ENCODE measurements at regions not wholly inside any gene's neighbourhood (a gene's known extent, or its start where the extent isn't known, plus 50 kb on each side); places are given as distances from the start of the nearest gene placed in this dataset.

GRCh38 chr14:42854061-42854460 lies 1247.4 kb downstream of the LRFN5 start:
- H3K9me3 Mint-ChIP-seq, result peaks cover 3% of the 10 kb centered on the region

GRCh38 chr14:42848652-42849051 lies 1242.0 kb downstream of the LRFN5 start:
- Mint-ChIP-seq H3K27ac (no peak overlapping the region), H3K9me3 (peaks cover 4% of the 10 kb centered on the region), H3K4me3 (no peak overlapping the region), H3K36me3 (ENCODE audit: low read depth) (no peaks in the 10 kb centered on the region), H3K4me1 (no peaks in the 10 kb centered on the region), H3K27me3 (no peaks in the 10 kb centered on the region)
- intact Hi-C loops (cut with micrococcal nuclease), result no loop called here
- no peak for DNase-seq

More at GRCh38 chr14:42854061-42854460, 1247.4 kb downstream of the LRFN5 start:
- Mint-ChIP-seq H3K4me1 (no peaks in the 10 kb centered on the region), H3K27me3 (no peaks in the 10 kb centered on the region), H3K27ac (no peak overlapping the region), H3K4me3 (no peak overlapping the region), H3K36me3 (ENCODE audit: low read depth) (no peaks in the 10 kb centered on the region)
- DNase-seq, result no peak
- intact Hi-C loops (cut with micrococcal nuclease), result no loop called here

GRCh38 chr14:42814817-42815216 lies 1208.1 kb downstream of the LRFN5 start:
- no peaks in the 10 kb centered on the region for H3K27me3 Mint-ChIP-seq
- no peak for DNase-seq
- no peaks in the 10 kb centered on the region for H3K36me3 Mint-ChIP-seq (ENCODE audit: low read depth)
- intact Hi-C loops (cut with micrococcal nuclease), result no loop called here
- no peak overlapping the region for H3K27ac Mint-ChIP-seq
- peaks cover 5% of the 10 kb centered on the region for H3K9me3 Mint-ChIP-seq
- no peak overlapping the region for H3K4me3 Mint-ChIP-seq
- no peaks in the 10 kb centered on the region for H3K4me1 Mint-ChIP-seq

GRCh38 chr14:42806909-42807315 lies 1200.2 kb downstream of the LRFN5 start:
- intact Hi-C loops (cut with micrococcal nuclease), result no loop called here
- Mint-ChIP-seq H3K27ac (no peak overlapping the region), H3K36me3 (ENCODE audit: low read depth) (no peaks in the 10 kb centered on the region), H3K4me1 (no peaks in the 10 kb centered on the region), H3K4me3 (no peak overlapping the region), H3K27me3 (no peaks in the 10 kb centered on the region), H3K9me3 (peaks cover 3% of the 10 kb centered on the region)
- no peak for DNase-seq

GRCh38 chr14:42804141-42804540 lies 1197.5 kb downstream of the LRFN5 start:
- DNase-seq, result no peak
- no peak overlapping the region for H3K27ac Mint-ChIP-seq
- H3K27me3 Mint-ChIP-seq, result no peaks in the 10 kb centered on the region
- intact Hi-C loops (cut with micrococcal nuclease), result no loop called here
- peaks cover 7% of the 10 kb centered on the region for H3K9me3 Mint-ChIP-seq
- no peaks in the 10 kb centered on the region for H3K36me3 Mint-ChIP-seq (ENCODE audit: low read depth)
- H3K4me3 Mint-ChIP-seq, result no peak overlapping the region
- H3K4me1 Mint-ChIP-seq, result no peaks in the 10 kb centered on the region

GRCh38 chr14:42802346-42802745 lies 1195.7 kb downstream of the LRFN5 start:
- intact Hi-C loops (cut with micrococcal nuclease), result no loop called here
- no peaks in the 10 kb centered on the region for H3K4me1 Mint-ChIP-seq
- H3K4me3 Mint-ChIP-seq, result no peak overlapping the region
- no peak overlapping the region for H3K27ac Mint-ChIP-seq
- DNase-seq, result no peak
- no peaks in the 10 kb centered on the region for H3K27me3 Mint-ChIP-seq
- H3K36me3 Mint-ChIP-seq (ENCODE audit: low read depth), result no peaks in the 10 kb centered on the region
- peaks cover 5% of the 10 kb centered on the region for H3K9me3 Mint-ChIP-seq

GRCh38 chr14:42792166-42792565 lies 1185.5 kb downstream of the LRFN5 start:
- Mint-ChIP-seq H3K27ac (no peak overlapping the region), H3K4me1 (no peaks in the 10 kb centered on the region), H3K27me3 (no peaks in the 10 kb centered on the region), H3K9me3 (peaks cover 6% of the 10 kb centered on the region), H3K36me3 (ENCODE audit: low read depth) (no peaks in the 10 kb centered on the region), H3K4me3 (no peak overlapping the region)
- intact Hi-C loops (cut with micrococcal nuclease), result no loop called here
- no peak for DNase-seq

- intact Hi-C loops (cut with micrococcal nuclease), result no loop called here
- no peaks in the 10 kb centered on the region for H3K4me1 Mint-ChIP-seq
- no peaks in the 10 kb centered on the region for H3K36me3 Mint-ChIP-seq (ENCODE audit: low read depth)
Observed at GRCh38 chr14:42782754-42783153, 1176.1 kb downstream of the LRFN5 start.

GRCh38 chr14:42778984-42779383 lies 1172.3 kb downstream of the LRFN5 start:
- no peak for DNase-seq
- Mint-ChIP-seq H3K27me3 (no peaks in the 10 kb centered on the region), H3K9me3 (peaks cover 18% of the 10 kb centered on the region), H3K4me1 (no peaks in the 10 kb centered on the region), H3K4me3 (no peak overlapping the region), H3K36me3 (ENCODE audit: low read depth) (no peaks in the 10 kb centered on the region), H3K27ac (no peak overlapping the region)
- intact Hi-C loops (cut with micrococcal nuclease), result no loop called here

More at GRCh38 chr14:42782754-42783153, 1176.1 kb downstream of the LRFN5 start:
- H3K27ac Mint-ChIP-seq, result no peak overlapping the region
- peaks cover 19% of the 10 kb centered on the region for H3K9me3 Mint-ChIP-seq
- no peak for DNase-seq
- no peaks in the 10 kb centered on the region for H3K27me3 Mint-ChIP-seq
- H3K4me3 Mint-ChIP-seq, result no peak overlapping the region

GRCh38 chr14:42750771-42751170 lies 1144.1 kb downstream of the LRFN5 start:
- no peak for DNase-seq
- Mint-ChIP-seq H3K27ac (no peak overlapping the region), H3K27me3 (no peaks in the 10 kb centered on the region), H3K9me3 (no peaks in the 10 kb centered on the region), H3K4me3 (no peak overlapping the region), H3K4me1 (no peaks in the 10 kb centered on the region), H3K36me3 (ENCODE audit: low read depth) (no peaks in the 10 kb centered on the region)
- intact Hi-C loops (cut with micrococcal nuclease), result no loop called here

- Mint-ChIP-seq H3K27me3 (no peaks in the 10 kb centered on the region), H3K4me3 (no peak overlapping the region), H3K4me1 (no peaks in the 10 kb centered on the region), H3K9me3 (peaks cover 4% of the 10 kb centered on the region), H3K27ac (no peak overlapping the region), H3K36me3 (ENCODE audit: low read depth) (no peaks in the 10 kb centered on the region)
- intact Hi-C loops (cut with micrococcal nuclease), result no loop called here
- DNase-seq, result no peak
Observed at GRCh38 chr14:42742084-42742483, 1135.4 kb downstream of the LRFN5 start.

- Mint-ChIP-seq H3K27me3 (no peaks in the 10 kb centered on the region), H3K36me3 (ENCODE audit: low read depth) (no peaks in the 10 kb centered on the region), H3K9me3 (peaks cover 5% of the 10 kb centered on the region), H3K4me1 (no peaks in the 10 kb centered on the region), H3K4me3 (no peak overlapping the region), H3K27ac (no peak overlapping the region)
- DNase-seq, result no peak
- intact Hi-C loops (cut with micrococcal nuclease), result no loop called here
Observed at GRCh38 chr14:42736408-42736807, 1129.7 kb downstream of the LRFN5 start.

GRCh38 chr14:42734041-42734440 lies 1127.4 kb downstream of the LRFN5 start:
- H3K4me3 Mint-ChIP-seq, result no peak overlapping the region
- intact Hi-C loops (cut with micrococcal nuclease), result no loop called here
- H3K4me1 Mint-ChIP-seq, result no peaks in the 10 kb centered on the region
- peaks cover 5% of the 10 kb centered on the region for H3K9me3 Mint-ChIP-seq
- DNase-seq, result no peak
- no peaks in the 10 kb centered on the region for H3K36me3 Mint-ChIP-seq (ENCODE audit: low read depth)
- no peak overlapping the region for H3K27ac Mint-ChIP-seq
- H3K27me3 Mint-ChIP-seq, result no peaks in the 10 kb centered on the region

GRCh38 chr14:42732005-42732404 lies 1125.3 kb downstream of the LRFN5 start:
- DNase-seq, result no peak
- Mint-ChIP-seq H3K4me1 (no peaks in the 10 kb centered on the region), H3K27ac (no peak overlapping the region), H3K9me3 (peaks cover 9% of the 10 kb centered on the region), H3K27me3 (no peaks in the 10 kb centered on the region), H3K4me3 (no peak overlapping the region), H3K36me3 (ENCODE audit: low read depth) (no peaks in the 10 kb centered on the region)
- intact Hi-C loops (cut with micrococcal nuclease), result no loop called here

- Mint-ChIP-seq H3K27ac (no peak overlapping the region), H3K9me3 (peaks cover 9% of the 10 kb centered on the region), H3K27me3 (no peaks in the 10 kb centered on the region), H3K4me3 (no peak overlapping the region), H3K36me3 (ENCODE audit: low read depth) (no peaks in the 10 kb centered on the region), H3K4me1 (no peaks in the 10 kb centered on the region)
- no peak for DNase-seq
- intact Hi-C loops (cut with micrococcal nuclease), result no loop called here
Observed at GRCh38 chr14:42731480-42731879, 1124.8 kb downstream of the LRFN5 start.
